ENCODE measurements at regions not wholly inside any gene's neighbourhood (a gene's known extent, or its start where the extent isn't known, plus 50 kb on each side); places are given as distances from the start of the nearest gene placed in this dataset.
"Not testable (repeated sequence)": the region's sequence is repeated elsewhere in the genome, so short reads cannot be mapped to it uniquely, and the experiment has no call there.

DNA sequence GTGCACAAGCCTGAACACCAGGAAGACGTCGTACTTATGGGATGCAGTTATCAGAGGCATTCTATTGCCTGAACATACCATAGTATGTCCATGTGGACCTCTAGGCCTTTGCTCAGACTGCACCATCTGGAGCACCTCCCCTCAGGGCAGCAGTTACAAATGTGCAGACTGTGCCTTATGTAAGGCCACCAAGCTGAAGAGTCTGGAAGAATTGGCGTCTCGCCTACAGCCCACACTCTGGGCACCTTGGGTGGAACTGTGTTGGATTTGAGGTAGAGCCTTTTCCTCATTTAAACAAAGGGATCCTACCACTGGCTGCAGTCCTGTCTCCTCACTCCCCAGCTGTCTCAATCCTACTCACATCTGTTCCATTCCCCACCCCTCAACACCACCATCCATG lies 204.3 kb upstream of the FRMD6 start:
- DNase-seq, result no peak

GRCh38 chr14:51448831-51449670 lies 202.7 kb upstream of the FRMD6 start:
- no peak for DNase-seq

DNA sequence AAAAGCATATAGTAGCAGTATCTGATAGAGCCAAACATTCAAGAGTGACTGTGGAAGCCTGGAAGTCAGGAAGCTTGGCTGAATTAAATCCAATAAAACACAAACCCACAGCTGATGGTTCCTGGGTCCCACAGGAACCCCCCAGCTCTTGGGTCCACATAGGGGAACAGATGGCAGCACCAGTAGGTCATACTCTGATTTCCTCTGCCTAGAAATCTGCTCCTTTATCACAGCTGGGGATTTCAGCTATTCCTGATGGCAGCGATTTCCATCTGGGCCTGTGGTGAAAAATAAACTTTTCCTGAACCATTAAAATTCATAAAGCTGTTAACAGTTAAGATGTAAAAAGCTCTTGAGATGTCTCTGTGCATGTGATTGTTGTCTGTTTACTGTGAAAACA lies 202.0 kb upstream of the FRMD6 start:
- no peak for DNase-seq

DNA sequence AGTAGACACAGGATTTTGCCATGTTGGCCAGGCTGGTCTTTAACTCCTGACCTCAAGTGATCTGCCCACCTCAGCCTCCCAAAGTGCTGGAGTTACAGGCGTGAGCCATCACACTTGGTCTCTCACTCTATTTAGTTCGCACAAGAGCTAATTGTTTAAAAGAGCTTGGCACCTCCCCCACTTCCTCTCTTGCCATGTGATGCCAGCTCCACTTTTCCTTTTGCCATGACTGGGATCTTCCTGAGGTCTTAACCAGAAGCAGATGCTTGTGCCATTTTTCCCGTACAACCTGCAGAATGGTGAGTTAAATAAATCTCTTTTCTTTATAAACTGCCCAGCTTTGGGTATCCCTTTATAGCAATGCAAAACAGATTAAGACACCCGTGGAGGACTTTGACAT lies 200.1 kb upstream of the FRMD6 start:
- DNase-seq, result no peak

- DNase-seq, result no peak
These were observed 197.8 kb upstream of the FRMD6 start for GRCh38 chr14:51453869-51454268.

GRCh38 chr14:51454351-51454750 lies 197.4 kb upstream of the FRMD6 start:
- no peak for DNase-seq

- no peak for DNase-seq
These were observed 196.5 kb upstream of the FRMD6 start for GRCh38 chr14:51455041-51455835.

- DNase-seq, result no peak
These were observed 193.7 kb upstream of the FRMD6 start for GRCh38 chr14:51457843-51458562.

- DNase-seq, result no peak
These were observed 193.2 kb upstream of the FRMD6 start for GRCh38 chr14:51458563-51458955.

DNA sequence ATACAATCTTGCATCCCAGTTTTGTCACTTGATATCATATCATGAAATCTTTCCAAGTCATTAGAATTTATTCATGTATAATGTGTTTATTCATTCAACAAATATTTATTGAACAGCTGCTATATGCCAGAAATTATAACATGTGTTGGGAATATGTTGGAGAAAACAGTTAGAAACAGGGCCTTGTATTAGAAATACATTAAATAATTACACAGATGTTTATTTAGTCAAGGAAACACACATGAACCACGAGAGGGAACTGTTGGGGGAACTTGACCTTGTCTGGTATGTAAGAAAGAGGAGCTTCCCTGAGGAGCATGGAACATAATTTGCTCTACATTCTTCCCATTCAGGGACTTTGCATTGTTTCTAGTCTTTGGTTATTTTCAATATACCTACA lies 191.7 kb upstream of the FRMD6 start:
- no peak for DNase-seq

- DNase-seq, result no peak
These were observed 189.5 kb upstream of the FRMD6 start for GRCh38 chr14:51462182-51462581.

GRCh38 chr14:51462706-51463105 lies 189.0 kb upstream of the FRMD6 start:
- no peak for DNase-seq

DNA sequence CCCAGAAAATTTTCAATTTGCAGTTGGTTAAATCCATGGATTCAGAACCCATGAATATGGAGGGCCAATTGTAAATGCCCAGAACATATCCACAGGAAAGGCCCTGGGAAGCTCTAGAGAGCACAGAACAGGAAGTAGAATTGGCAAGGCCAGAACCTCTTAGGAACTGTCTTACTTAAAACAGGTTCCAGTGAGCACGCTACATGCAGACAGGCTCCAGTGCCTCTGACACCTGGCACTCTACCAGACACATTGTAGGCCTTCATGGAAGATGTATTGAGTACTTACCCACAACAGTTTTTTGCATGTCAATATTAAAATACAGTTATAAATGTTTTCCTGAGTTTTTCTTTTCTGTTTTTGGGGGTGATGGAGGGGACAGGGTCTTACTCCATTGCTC lies 188.2 kb upstream of the FRMD6 start:
- DNase-seq, result no peak

DNA sequence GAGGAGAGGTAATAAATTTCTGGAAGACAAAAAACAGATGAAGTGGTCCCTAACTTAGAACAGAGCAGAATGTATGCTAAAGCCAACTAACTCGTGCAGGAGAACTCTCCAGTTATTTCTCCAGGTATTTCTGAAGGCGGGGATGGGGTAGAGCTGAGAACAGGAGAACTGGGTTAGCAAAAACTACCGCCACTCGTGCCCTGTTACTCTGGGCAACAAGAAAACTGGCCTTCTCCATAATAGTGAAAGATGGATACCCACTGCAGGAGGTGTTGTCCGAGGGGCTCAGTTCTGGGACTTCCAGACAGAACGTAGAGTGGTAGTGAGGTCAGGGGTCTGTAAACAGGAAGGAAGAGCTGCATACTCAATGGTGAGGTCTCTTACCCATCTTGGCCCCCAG lies 187.3 kb upstream of the FRMD6 start:
- DNase-seq, result no peak

- DNase-seq, result no peak
These were observed 186.2 kb upstream of the FRMD6 start for GRCh38 chr14:51465486-51465885.

GRCh38 chr14:51467392-51467791 lies 184.3 kb upstream of the FRMD6 start:
- not testable (repeated sequence) for DNase-seq

DNA sequence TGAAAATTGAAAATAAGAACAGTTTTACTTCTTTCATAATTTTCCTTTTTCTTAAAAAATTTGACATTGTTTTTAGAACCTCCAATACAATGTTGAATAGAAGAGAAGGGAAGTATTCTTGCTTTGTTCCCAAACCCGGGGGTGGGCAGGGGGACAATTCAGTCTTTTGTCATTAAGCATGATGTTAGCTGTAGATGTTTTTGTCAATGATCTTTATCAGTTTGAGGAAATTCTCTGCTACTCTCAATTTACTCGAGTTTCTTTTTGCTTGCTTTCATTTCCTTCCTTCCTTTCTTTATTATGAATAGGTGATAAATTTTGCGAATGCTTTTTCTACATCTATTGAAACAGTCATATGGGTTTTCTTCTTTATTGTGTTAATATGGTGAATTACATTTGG lies 183.2 kb upstream of the FRMD6 start:
- DNase-seq, result no peak

- DNase-seq, result no peak
These were observed 178.8 kb upstream of the FRMD6 start for GRCh38 chr14:51472881-51473280.

DNA sequence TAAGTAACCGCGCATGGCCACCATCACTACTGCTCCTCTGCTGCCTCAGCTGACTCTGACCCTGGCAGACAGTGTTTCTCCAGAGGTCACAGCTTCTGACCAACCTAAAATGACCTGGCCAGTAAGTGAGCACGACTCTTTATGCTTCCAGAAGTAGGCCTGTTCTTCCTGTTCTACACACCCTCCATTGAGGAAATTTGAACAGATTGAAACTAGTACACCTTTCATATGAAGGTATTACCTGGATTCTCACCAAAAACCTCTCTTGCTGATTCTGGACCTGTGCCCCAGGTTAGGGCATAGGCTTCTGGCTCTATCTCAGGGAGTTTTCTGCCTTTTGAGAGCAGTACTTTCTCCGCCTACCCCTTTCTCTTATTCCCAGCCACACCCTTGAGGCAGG lies 178.4 kb upstream of the FRMD6 start:
- no peak for DNase-seq

DNA sequence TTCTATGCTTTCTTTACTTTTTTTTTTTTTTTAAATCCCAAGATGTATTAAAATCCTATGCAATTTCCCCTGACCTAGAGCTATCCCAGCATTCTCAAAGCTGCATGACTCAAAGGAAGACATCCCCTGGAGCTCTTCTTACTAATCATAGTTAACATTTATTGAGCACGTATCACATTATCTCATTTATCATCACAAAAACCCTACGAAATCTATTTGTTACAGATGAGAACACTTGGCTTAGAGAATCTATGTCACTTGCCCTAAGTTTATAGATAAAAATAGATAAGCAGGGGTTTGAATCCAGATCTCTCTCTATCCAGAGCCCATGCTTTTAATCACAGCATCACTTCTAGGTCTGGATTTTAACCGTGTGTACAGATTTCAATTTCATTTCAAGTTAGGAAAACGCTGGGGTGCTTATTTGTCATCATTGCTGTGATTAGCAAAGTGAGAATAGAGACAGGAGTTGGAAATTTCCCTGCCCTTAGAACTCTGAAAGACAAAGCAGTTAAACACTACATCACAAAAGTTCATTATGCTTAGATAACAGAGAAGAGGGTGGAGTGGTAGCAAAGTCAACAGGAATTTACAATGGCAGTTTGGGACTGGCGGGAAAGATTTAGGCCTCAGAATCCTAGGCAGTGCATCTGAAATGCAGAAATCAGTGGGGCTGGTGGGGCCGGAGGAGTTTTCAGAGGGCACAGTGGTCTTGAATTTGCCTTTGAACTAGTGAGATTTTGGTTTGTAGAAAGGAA lies 177.7 kb upstream of the FRMD6 start:
- no peak for DNase-seq

GRCh38 chr14:51474854-51475253 lies 176.9 kb upstream of the FRMD6 start:
- no peak for DNase-seq

- DNase-seq, result no peak
These were observed 173.5 kb upstream of the FRMD6 start for GRCh38 chr14:51478175-51478621.
